Activated CD4-positive, alpha-beta memory T cell treated with anti-CD3 and anti-CD28 coated beads for 36 hours (primary cell): ENCODE measurements at regions not wholly inside any gene's neighbourhood (a gene's known extent, or its start where the extent isn't known, plus 50 kb on each side); places are given as distances from the start of the nearest gene placed in this dataset.
A peak's percentile ranks its signal among the peaks of the same experiment; 100 is the strongest.
"Not testable (repeated sequence)": the region's sequence is repeated elsewhere in the genome, so short reads cannot be mapped to it uniquely, and the experiment has no call there.

Experiments used
- CTCF ChIA-PET: fragments of 350-600 bp; sonication (Branson Sonifier 250); formaldehyde crosslinking; loops from one replicate; lab custom pipeline; 2021; ENCODE audit warnings: antibody characterized with exemption, inconsistent platforms; lab: Charles Lee
- POLR2A ChIA-PET: fragments of 350-600 bp; sonication (Branson Sonifier 250); formaldehyde crosslinking; loops from one replicate; lab custom pipeline; 2021; ENCODE audit warnings: antibody characterized with exemption; lab: Charles Lee
- DNase-seq: peaks from one replicate; pipeline ENCODE4 v3.0.0-alpha.2; 2020
- H3K27ac Mint-ChIP-seq: one replicate; pipeline ENCODE4 v1.8.0; 2021; ENCODE audit warnings: mixed read lengths
- H3K27me3 Mint-ChIP-seq: one replicate; pipeline ENCODE4 v1.8.0; 2021; ENCODE audit warnings: mixed read lengths
- H3K36me3 Mint-ChIP-seq: one replicate; pipeline ENCODE4 v1.8.0; 2021; ENCODE audit warnings: mixed read lengths
- H3K4me1 Mint-ChIP-seq: one replicate; pipeline ENCODE4 v1.8.0; 2021; ENCODE audit warnings: low read depth, mixed read lengths
- H3K4me3 Mint-ChIP-seq: one replicate; pipeline ENCODE4 v1.8.0; 2021; ENCODE audit warnings: mild to moderate bottlenecking, mixed read lengths
- H3K9me3 Mint-ChIP-seq: one replicate; pipeline ENCODE4 v1.8.0; 2021; ENCODE audit warnings: mixed read lengths
- intact Hi-C: fragments of 100-400 bp; cut with micrococcal nuclease; formaldehyde crosslinking; loops from one replicate; pipeline ENCODE4 v1.15.1; 2023

DNA sequence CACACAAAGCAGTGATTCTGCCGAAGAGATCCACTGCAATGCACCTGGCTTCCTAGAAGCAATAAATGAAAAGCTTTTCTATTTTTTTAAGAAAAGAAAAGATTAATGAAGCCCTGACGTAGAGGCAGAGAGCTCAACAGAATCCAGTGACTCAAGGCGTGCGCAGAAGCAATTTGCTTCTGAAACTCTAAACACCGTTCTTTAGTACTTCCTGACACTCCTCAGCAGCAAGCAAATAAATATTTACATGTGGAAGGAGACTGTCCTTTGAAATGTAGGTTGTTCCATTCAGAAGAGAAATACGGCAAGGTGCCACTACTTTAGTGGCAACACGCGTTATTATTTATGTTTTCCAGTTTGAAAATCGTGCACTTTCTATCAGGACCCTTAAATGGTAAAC is 126.2 kb upstream of the ZNF516 start:
- no peaks in the 10 kb centered on the region for H3K36me3 Mint-ChIP-seq
- no peaks in the 10 kb centered on the region for H3K9me3 Mint-ChIP-seq
- intact Hi-C loops, result loop anchor here (5.0 kb wide), 2 partner anchors 129 to 224 kb away; no protein-coding TSS in a partner anchor
- peaks cover 31% of the 10 kb centered on the region for H3K27me3 Mint-ChIP-seq
- no peak for DNase-seq
- ChIA-PET CTCF (interaction anchor here (1.2 to 1.5 kb wide), 2 partner anchors 88 to 222 kb away, joined by 4 to 5 read pairs; no protein-coding TSS in a partner anchor), POLR2A (no interaction called here)
- no peak overlapping the region for H3K27ac Mint-ChIP-seq
- H3K4me3 Mint-ChIP-seq, result no peak overlapping the region
- H3K4me1 Mint-ChIP-seq, result peaks cover 4% of the 10 kb centered on the region

DNA sequence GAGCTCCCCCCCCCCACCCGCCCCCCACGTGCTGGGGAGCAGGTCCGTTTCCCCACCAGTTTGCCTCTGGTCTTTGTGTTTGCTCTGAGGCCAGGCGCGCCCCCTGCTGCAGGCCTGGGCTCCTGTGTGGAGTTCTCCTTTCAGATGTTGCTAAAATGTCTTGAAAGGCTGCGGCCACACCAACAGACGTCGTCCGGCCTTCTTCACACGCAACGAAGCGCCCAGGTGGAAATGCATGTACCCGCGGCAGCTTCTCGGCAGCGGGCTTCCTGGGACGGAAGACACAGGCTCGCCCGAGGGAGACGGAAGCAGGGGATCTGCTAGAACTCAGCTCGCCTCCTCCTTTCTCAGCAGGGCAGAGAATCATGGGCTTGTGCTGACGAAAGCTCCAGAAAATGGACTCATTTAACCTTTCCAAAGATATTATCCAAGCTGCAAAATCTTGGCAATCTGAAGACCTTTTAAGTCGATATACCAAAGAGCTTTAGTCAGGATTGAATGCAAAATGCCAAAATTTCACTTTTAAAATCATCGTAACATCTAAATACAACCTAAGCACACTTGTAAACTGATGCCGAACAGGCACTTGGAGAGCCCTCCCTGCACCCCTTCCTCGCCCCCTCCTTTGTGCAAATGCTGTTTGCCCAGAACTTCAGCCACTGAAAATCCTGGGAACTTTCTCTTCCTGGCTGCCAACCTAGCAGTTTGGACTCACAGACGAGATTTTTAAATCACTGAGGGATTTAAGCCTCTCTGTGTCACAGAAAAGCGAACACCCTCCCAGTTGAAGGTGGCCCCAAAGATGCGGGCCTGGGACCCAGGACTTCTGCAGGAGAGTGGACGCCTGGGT is 125.5 kb upstream of the ZNF516 start:
- peaks cover 33% of the 10 kb centered on the region for H3K27me3 Mint-ChIP-seq
- no peaks in the 10 kb centered on the region for H3K9me3 Mint-ChIP-seq
- ChIA-PET CTCF (interaction anchor here (1.2 to 1.5 kb wide), 2 partner anchors 89 to 221 kb away, joined by 4 to 5 read pairs; no protein-coding TSS in a partner anchor), POLR2A (no interaction called here)
- H3K27ac Mint-ChIP-seq, result no peak overlapping the region
- peaks cover 4% of the 10 kb centered on the region for H3K4me1 Mint-ChIP-seq
- intact Hi-C loops, result loop anchor here (5.0 kb wide), 2 partner anchors 128 to 223 kb away; no protein-coding TSS in a partner anchor
- no peaks in the 10 kb centered on the region for H3K36me3 Mint-ChIP-seq
- no peak overlapping the region for H3K4me3 Mint-ChIP-seq
- DNase-seq, result peak; percentile 38

GRCh38 chr18:76619621-76620315 is 124.7 kb upstream of the ZNF516 start:
- intact Hi-C loops, result loop anchor here (5.0 kb wide), 2 partner anchors 127 to 222 kb away; no protein-coding TSS in a partner anchor
- peaks cover 35% of the 10 kb centered on the region for H3K27me3 Mint-ChIP-seq

DNA sequence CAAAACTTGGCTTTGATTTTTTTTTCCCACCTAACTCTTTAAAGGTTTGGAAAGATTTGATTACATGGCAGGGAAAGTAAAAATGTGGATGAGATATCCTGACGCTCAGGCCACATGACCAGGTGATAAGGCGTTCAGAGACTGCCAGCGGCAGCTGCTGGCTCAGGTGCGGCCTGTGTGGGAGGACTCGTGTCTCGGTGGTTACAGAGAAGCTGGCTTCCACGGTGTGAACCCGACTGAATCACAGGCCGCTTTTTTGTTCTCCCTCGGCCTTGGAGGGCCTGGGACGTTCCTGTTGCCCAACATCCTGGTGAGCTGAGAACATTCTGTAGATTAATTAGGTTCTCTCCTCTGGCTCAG is 124.2 kb upstream of the ZNF516 start:
- CTCF ChIA-PET, result no interaction called here
- POLR2A ChIA-PET, result no interaction called here
- Mint-ChIP-seq H3K27me3 (peaks cover 35% of the 10 kb centered on the region), H3K36me3 (no peaks in the 10 kb centered on the region), H3K4me3 (no peak overlapping the region), H3K4me1 (peaks cover 4% of the 10 kb centered on the region), H3K27ac (no peak overlapping the region), H3K9me3 (no peaks in the 10 kb centered on the region)
- intact Hi-C loops, result no loop called here
- DNase-seq, result no peak

More at GRCh38 chr18:76619621-76620315, 124.7 kb upstream of the ZNF516 start:
- Mint-ChIP-seq H3K4me3 (no peak overlapping the region), H3K9me3 (no peaks in the 10 kb centered on the region), H3K36me3 (no peaks in the 10 kb centered on the region), H3K27ac (no peak overlapping the region), H3K4me1 (peaks cover 4% of the 10 kb centered on the region)
- ChIA-PET CTCF (interaction anchor here (1.2 kb wide), 1 partner anchor 221 kb away, joined by 4 read pairs; no protein-coding TSS in a partner anchor), POLR2A (no interaction called here)
- DNase-seq, result no peak

GRCh38 chr18:76618721-76619120 is 123.7 kb upstream of the ZNF516 start:
- Mint-ChIP-seq H3K4me3 (no peak overlapping the region), H3K27ac (no peak overlapping the region), H3K36me3 (no peaks in the 10 kb centered on the region), H3K4me1 (peaks cover 4% of the 10 kb centered on the region), H3K9me3 (no peaks in the 10 kb centered on the region), H3K27me3 (peaks cover 32% of the 10 kb centered on the region)
- ChIA-PET POLR2A (no interaction called here), CTCF (no interaction called here)
- no peak for DNase-seq
- intact Hi-C loops, result no loop called here

GRCh38 chr18:76616373-76616772 is 121.3 kb upstream of the ZNF516 start:
- intact Hi-C loops, result no loop called here

GRCh38 chr18:76615065-76615733 is 120.2 kb upstream of the ZNF516 start:
- CTCF ChIA-PET, result no interaction called here
- POLR2A ChIA-PET, result no interaction called here
- intact Hi-C loops, result no loop called here
- H3K4me1 Mint-ChIP-seq, result peaks cover under 1% of the 10 kb centered on the region
- no peak for DNase-seq
- H3K27ac Mint-ChIP-seq, result no peak overlapping the region
- no peak overlapping the region for H3K4me3 Mint-ChIP-seq
- peaks cover 22% of the 10 kb centered on the region for H3K27me3 Mint-ChIP-seq
- H3K36me3 Mint-ChIP-seq, result no peaks in the 10 kb centered on the region
- H3K9me3 Mint-ChIP-seq, result no peaks in the 10 kb centered on the region

More at GRCh38 chr18:76616373-76616772, 121.3 kb upstream of the ZNF516 start:
- Mint-ChIP-seq H3K4me3 (no peak overlapping the region), H3K4me1 (peaks cover 4% of the 10 kb centered on the region), H3K9me3 (no peaks in the 10 kb centered on the region), H3K27me3 (peaks cover 24% of the 10 kb centered on the region), H3K36me3 (no peaks in the 10 kb centered on the region), H3K27ac (no peak overlapping the region)
- DNase-seq, result no peak
- CTCF ChIA-PET, result no interaction called here
- POLR2A ChIA-PET, result no interaction called here

DNA sequence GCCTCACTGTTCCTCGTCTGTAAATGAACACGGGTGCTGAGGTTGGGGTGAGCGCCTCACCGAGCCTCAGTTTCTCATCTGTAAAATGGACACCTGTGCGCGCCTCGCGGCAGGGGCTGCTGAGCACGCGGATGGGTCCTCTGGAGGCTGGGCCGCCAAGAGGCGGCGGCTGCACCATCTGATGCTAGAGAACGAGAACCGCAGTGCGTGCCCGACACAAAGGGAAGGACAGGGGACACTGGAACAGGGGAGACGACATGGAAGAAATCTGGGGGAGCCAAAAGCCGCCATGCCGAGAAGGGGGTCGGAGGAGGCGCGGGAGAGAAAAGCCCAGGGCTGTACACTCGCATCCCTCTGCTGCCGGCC is 118.7 kb upstream of the ZNF516 start:
- no peaks in the 10 kb centered on the region for H3K9me3 Mint-ChIP-seq
- POLR2A ChIA-PET, result no interaction called here
- no peak overlapping the region for H3K4me3 Mint-ChIP-seq
- no peaks in the 10 kb centered on the region for H3K4me1 Mint-ChIP-seq
- intact Hi-C loops, result no loop called here
- no peaks in the 10 kb centered on the region for H3K36me3 Mint-ChIP-seq
- DNase-seq, result no peak
- CTCF ChIA-PET, result no interaction called here
- peaks cover 18% of the 10 kb centered on the region for H3K27me3 Mint-ChIP-seq
- H3K27ac Mint-ChIP-seq, result no peak overlapping the region

DNA sequence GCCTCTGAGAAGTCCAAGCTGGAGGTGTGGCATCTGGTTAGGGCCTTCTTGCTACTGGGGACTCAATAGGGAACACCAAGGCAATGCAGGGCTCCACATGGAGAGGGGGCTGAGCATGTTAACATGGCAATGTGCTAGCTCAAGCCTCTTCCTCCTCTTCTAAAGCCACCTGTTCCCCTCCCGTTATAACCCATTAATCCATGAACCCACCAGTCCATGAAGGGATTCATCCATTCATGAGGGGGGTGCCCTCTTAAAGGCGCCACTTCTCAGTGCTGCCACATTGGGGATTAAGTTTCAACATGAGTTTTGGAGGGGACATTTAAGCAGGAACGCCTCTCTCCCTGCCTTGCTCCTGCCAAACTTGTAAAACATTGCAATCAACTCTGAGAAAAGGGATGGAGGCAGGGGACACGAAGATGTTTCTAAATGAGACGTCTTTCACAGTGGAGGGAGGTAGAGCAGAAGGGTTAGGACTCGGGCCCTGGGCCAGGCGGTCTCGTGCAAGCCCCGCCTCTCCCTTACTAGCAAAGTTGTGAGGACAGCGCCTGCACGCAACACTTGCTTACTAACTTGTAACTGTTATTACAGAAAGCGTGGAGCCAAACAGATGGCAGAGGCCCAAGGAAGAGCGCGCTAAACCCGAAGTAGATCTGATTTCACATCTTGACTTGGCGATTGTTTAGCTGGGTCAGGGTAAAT is 118.2 kb upstream of the ZNF516 start:
- Mint-ChIP-seq H3K4me3 (no peak overlapping the region), H3K4me1 (no peaks in the 10 kb centered on the region), H3K9me3 (no peaks in the 10 kb centered on the region), H3K27ac (no peak overlapping the region), H3K27me3 (peaks cover 15% of the 10 kb centered on the region), H3K36me3 (no peaks in the 10 kb centered on the region)
- intact Hi-C loops, result no loop called here
- no peak for DNase-seq
- CTCF ChIA-PET, result no interaction called here
- POLR2A ChIA-PET, result no interaction called here

DNA sequence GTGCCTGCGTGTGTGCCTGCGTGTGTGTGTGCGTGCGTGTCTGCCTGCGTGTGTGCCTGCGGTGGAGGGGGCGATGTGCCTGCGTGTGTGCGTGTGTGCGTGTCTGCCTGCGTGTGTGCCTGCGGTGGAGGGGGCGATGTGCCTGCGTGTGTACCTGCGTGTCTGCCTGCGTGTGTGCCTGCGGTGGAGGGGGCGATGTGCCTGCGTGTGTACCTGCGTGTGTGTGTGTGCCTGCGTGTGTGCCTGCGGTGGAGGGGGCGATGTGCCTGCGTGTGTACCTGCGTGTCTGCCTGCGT is 116.7 kb upstream of the ZNF516 start:
- H3K36me3 Mint-ChIP-seq, POLR2A ChIA-PET: not testable (repeated sequence)

DNA sequence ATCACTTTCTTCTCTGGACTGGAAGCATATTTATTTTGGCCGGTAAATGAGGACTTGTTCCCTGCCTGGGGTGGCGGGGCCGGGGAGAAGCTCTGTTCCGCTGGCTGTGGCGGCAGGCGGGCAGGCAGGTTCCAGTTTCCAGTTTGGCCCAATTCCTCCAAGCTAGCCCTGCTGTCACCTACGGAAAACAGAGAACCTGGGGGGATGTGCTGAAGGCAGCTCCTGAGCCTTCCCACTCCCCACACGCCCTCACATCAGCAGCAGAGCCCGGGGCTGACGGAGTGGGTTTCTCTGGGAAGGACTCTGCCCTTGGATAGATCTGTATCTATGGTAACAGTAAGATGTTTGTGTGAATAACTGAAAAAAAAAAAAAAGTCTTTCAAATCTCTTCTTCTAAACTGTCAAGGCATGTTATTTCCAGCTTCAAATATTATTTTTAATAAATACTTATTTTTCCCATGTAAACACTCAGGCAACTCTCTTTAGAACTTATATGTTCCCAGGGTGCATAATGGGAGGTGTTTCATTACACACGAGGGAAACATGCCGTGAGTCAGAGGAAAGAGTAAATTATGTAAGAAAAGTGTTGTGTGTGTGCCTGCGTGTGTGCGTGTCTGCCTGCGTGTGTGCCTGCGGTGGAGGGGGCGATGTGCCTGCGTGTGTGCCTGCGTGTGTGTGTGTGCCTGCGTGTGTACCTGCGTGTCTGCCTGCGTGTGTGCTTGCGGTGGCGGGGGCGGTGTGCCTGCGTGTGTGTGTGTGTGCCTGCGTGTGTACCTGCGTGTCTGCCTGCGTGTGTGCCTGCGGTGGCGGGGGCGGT is 116.1 kb upstream of the ZNF516 start:
- intact Hi-C loops, result no loop called here
- H3K27ac Mint-ChIP-seq, result no peak overlapping the region
- H3K36me3 Mint-ChIP-seq, result no peaks in the 10 kb centered on the region
- H3K4me3 Mint-ChIP-seq, result no peak overlapping the region
- H3K27me3 Mint-ChIP-seq, result peaks cover 9% of the 10 kb centered on the region
- H3K4me1 Mint-ChIP-seq, result no peaks in the 10 kb centered on the region
- H3K9me3 Mint-ChIP-seq, result no peaks in the 10 kb centered on the region
- no peak for DNase-seq
- POLR2A ChIA-PET, result no interaction called here
- CTCF ChIA-PET, result no interaction called here

More for the DNA sequence above, 116.7 kb upstream of the ZNF516 start:
- CTCF ChIA-PET, H3K9me3 Mint-ChIP-seq, H3K27ac Mint-ChIP-seq, H3K4me1 Mint-ChIP-seq, intact Hi-C loops, DNase-seq, H3K4me3 Mint-ChIP-seq: not testable (repeated sequence)
- H3K27me3 Mint-ChIP-seq, result peaks cover 12% of the 10 kb centered on the region
